GM19438 (cell line): ENCODE measurements at regions not wholly inside any gene's neighbourhood (a gene's known extent, or its start where the extent isn't known, plus 50 kb on each side); places are given as distances from the start of the nearest gene placed in this dataset.
"Not testable (repeated sequence)": the region's sequence is repeated elsewhere in the genome, so short reads cannot be mapped to it uniquely, and the experiment has no call there.

Experiments
- ATAC-seq: cut with Tn5 transposase; IDR thresholded peaks from one replicate; pipeline ENCODE4 v1.9.1; 2021; ENCODE audit warnings: low read depth; ENCODE audit not compliant: unreplicated experiment

GRCh38 chr5:18745042-18745987 lies 1111.1 kb downstream of the TAF11L14 start:
- peak; percentile 47 for ATAC-seq

GRCh38 chr5:18745988-18746615 lies 1111.8 kb downstream of the TAF11L14 start:
- ATAC-seq: peak; percentile 66

GRCh38 chr5:18749763-18750162 lies 1115.5 kb downstream of the TAF11L14 start:
- no peak for ATAC-seq

GRCh38 chr5:18752317-18752716 lies 1118.1 kb downstream of the TAF11L14 start:
- ATAC-seq: no peak

- ATAC-seq: no peak
Measured at GRCh38 chr5:18754201-18754600, 1119.9 kb downstream of the TAF11L14 start.

GRCh38 chr5:18761801-18762200 lies 1127.5 kb downstream of the TAF11L14 start:
- ATAC-seq: no peak

GRCh38 chr5:18764161-18764560 lies 1129.9 kb downstream of the TAF11L14 start:
- ATAC-seq: no peak

GRCh38 chr5:18765304-18765703 lies 1131.0 kb downstream of the TAF11L14 start:
- ATAC-seq: no peak

GRCh38 chr5:18771097-18771610 lies 1136.9 kb downstream of the TAF11L14 start:
- no peak for ATAC-seq

- no peak for ATAC-seq
Measured at GRCh38 chr5:18772475-18772874, 1138.2 kb downstream of the TAF11L14 start.

- no peak for ATAC-seq
Measured at GRCh38 chr5:18778225-18778624, 1144.0 kb downstream of the TAF11L14 start.

GRCh38 chr5:18789218-18789998 lies 1155.1 kb downstream of the TAF11L14 start:
- no peak for ATAC-seq

GRCh38 chr5:18792145-18792544 lies 1157.9 kb downstream of the TAF11L14 start:
- no peak for ATAC-seq

GRCh38 chr5:18797222-18797621 lies 1163.0 kb downstream of the TAF11L14 start:
- ATAC-seq: no peak

GRCh38 chr5:18798058-18798457 lies 1163.8 kb downstream of the TAF11L14 start:
- no peak for ATAC-seq

GRCh38 chr5:18799482-18800128 lies 1165.3 kb downstream of the TAF11L14 start:
- ATAC-seq: no peak

GRCh38 chr5:18800293-18801025 lies 1166.2 kb downstream of the TAF11L14 start:
- ATAC-seq: no peak

- ATAC-seq: not testable (repeated sequence)
Measured at GRCh38 chr5:18801413-18801812, 1167.2 kb downstream of the TAF11L14 start.

- ATAC-seq: no peak
Measured at GRCh38 chr5:18802336-18802735, 1168.1 kb downstream of the TAF11L14 start.

- ATAC-seq: no peak
Measured at GRCh38 chr5:18805376-18805775, 1171.1 kb downstream of the TAF11L14 start.
